IPS DF 6.9 (cell line): ENCODE measurements at regions not wholly inside any gene's neighbourhood (a gene's known extent, or its start where the extent isn't known, plus 50 kb on each side); places are given as distances from the start of the nearest gene placed in this dataset.

Experiments used
- DNase-seq: peaks from one replicate; pipeline ENCODE4 v3.0.0-alpha.2; 2013; ENCODE audit warnings: low read depth, low spot score
- H3K27ac ChIP-seq: one replicate; pipeline ENCODE4 v1.5.1; 2013; ENCODE audit warnings: low read length, control low read depth
- H3K27me3 ChIP-seq: 2 replicates; pipeline ENCODE4 v1.6.1; 2013; ENCODE audit warnings: mild to moderate bottlenecking, low read length; ENCODE audit not compliant: control insufficient read depth, insufficient read depth
- H3K36me3 ChIP-seq: 2 replicates; pipeline ENCODE4 v1.6.1; 2013; ENCODE audit warnings: low read length; ENCODE audit not compliant: control insufficient read depth, insufficient read depth
- H3K4me1 ChIP-seq: 2 replicates; pipeline ENCODE4 v1.6.1; 2013; ENCODE audit warnings: low read length; ENCODE audit not compliant: control insufficient read depth, insufficient read depth
- H3K4me3 ChIP-seq: 2 replicates; pipeline ENCODE4 v1.5.1; 2013; ENCODE audit warnings: mild to moderate bottlenecking, low read length
- H3K9me3 ChIP-seq: 2 replicates; pipeline ENCODE4 v1.6.1; 2013; ENCODE audit warnings: low read length, inconsistent platforms; ENCODE audit not compliant: control insufficient read depth, insufficient read depth
- WGBS: extraction: QIAGEN DNeasy Blood & Tissue Kit; methylation state at CpG from one replicate; pipeline ENCODE4 v1.1.7; 2013; ENCODE audit warnings: mixed read lengths, missing lambda C conversion rate; ENCODE audit not compliant: insufficient read length, insufficient coverage; 5-methylcytosine and 5-hydroxymethylcytosine counted together

GRCh38 chr11:92810423-92811064 lies 158.9 kb upstream of the MTNR1B start:
- Histone ChIP-seq H3K27me3 (no peaks in the 10 kb centered on the region), H3K27ac (no peak overlapping the region), H3K9me3 (no peaks in the 10 kb centered on the region), H3K4me1 (peaks cover 1% of the 10 kb centered on the region; the same call in 1 of the 2 replicates), H3K4me3 (no peak overlapping the region), H3K36me3 (no peaks in the 10 kb centered on the region; the same call in 1 of the 2 replicates)
- no CpG with 5 or more reads among the region's 6 CpGs for WGBS
- no peak for DNase-seq

- no peak for DNase-seq
- Histone ChIP-seq H3K9me3 (no peaks in the 10 kb centered on the region), H3K27me3 (no peaks in the 10 kb centered on the region), H3K4me1 (peaks cover 1% of the 10 kb centered on the region; the same call in 1 of the 2 replicates), H3K36me3 (no peaks in the 10 kb centered on the region; the same call in 1 of the 2 replicates), H3K27ac (no peak overlapping the region), H3K4me3 (no peak overlapping the region)
- no CpG with 5 or more reads among the region's 2 CpGs for WGBS
These were observed 158.1 kb upstream of the MTNR1B start for GRCh38 chr11:92811341-92811740.

GRCh38 chr11:92812841-92813240 lies 156.6 kb upstream of the MTNR1B start:
- Histone ChIP-seq H3K27me3 (no peaks in the 10 kb centered on the region), H3K9me3 (no peaks in the 10 kb centered on the region), H3K36me3 (no peaks in the 10 kb centered on the region; the same call in 1 of the 2 replicates), H3K4me1 (peaks cover 1% of the 10 kb centered on the region; the same call in 1 of the 2 replicates), H3K4me3 (no peak overlapping the region), H3K27ac (no peak overlapping the region)
- no peak for DNase-seq
- WGBS = no CpG with 5 or more reads among the region's 5 CpGs

GRCh38 chr11:92819830-92820229 lies 149.6 kb upstream of the MTNR1B start:
- Histone ChIP-seq H3K36me3 (no peaks in the 10 kb centered on the region; the same call in 1 of the 2 replicates), H3K4me3 (no peak overlapping the region), H3K27ac (no peak overlapping the region), H3K9me3 (no peaks in the 10 kb centered on the region), H3K4me1 (no peaks in the 10 kb centered on the region), H3K27me3 (no peaks in the 10 kb centered on the region)
- DNase-seq = no peak
- WGBS = no CpG with 5 or more reads among the region's 2 CpGs

- H3K27ac ChIP-seq = no peak overlapping the region
- no peaks in the 10 kb centered on the region for H3K9me3 ChIP-seq
- no peaks in the 10 kb centered on the region for H3K27me3 ChIP-seq
- H3K36me3 ChIP-seq = no peaks in the 10 kb centered on the region
- H3K4me1 ChIP-seq = no peaks in the 10 kb centered on the region
- no peak overlapping the region for H3K4me3 ChIP-seq
- no peak for DNase-seq
These were observed 148.6 kb upstream of the MTNR1B start for GRCh38 chr11:92820860-92821259.

- Histone ChIP-seq H3K4me3 (no peak overlapping the region), H3K4me1 (no peaks in the 10 kb centered on the region), H3K36me3 (no peaks in the 10 kb centered on the region), H3K9me3 (no peaks in the 10 kb centered on the region), H3K27me3 (no peaks in the 10 kb centered on the region), H3K27ac (no peak overlapping the region)
- 100% methylated on average over 2 of the region's 3 CpGs for WGBS
- no peak for DNase-seq
These were observed 147.0 kb upstream of the MTNR1B start for GRCh38 chr11:92822410-92822809.

GRCh38 chr11:92826136-92826535 lies 143.3 kb upstream of the MTNR1B start:
- H3K4me3 ChIP-seq = no peak overlapping the region
- WGBS = no CpG with 5 or more reads among the region's 1 CpG
- DNase-seq = no peak
- no peaks in the 10 kb centered on the region for H3K9me3 ChIP-seq
- no peaks in the 10 kb centered on the region for H3K36me3 ChIP-seq
- no peaks in the 10 kb centered on the region for H3K27me3 ChIP-seq
- H3K27ac ChIP-seq = no peak overlapping the region
- no peaks in the 10 kb centered on the region for H3K4me1 ChIP-seq

- H3K27ac ChIP-seq = no peak overlapping the region
- no peak overlapping the region for H3K4me3 ChIP-seq
- no peaks in the 10 kb centered on the region for H3K36me3 ChIP-seq
- no CpG with 5 or more reads among the region's 1 CpG for WGBS
- DNase-seq = no peak
- no peaks in the 10 kb centered on the region for H3K9me3 ChIP-seq
- no peaks in the 10 kb centered on the region for H3K4me1 ChIP-seq
- no peaks in the 10 kb centered on the region for H3K27me3 ChIP-seq
These were observed 142.8 kb upstream of the MTNR1B start for GRCh38 chr11:92826603-92827002.

GRCh38 chr11:92827132-92827531 lies 142.3 kb upstream of the MTNR1B start:
- DNase-seq = no peak

GRCh38 chr11:92828556-92828955 lies 140.9 kb upstream of the MTNR1B start:
- no peak overlapping the region for H3K27ac ChIP-seq

More at GRCh38 chr11:92827132-92827531, 142.3 kb upstream of the MTNR1B start:
- no CpG with 5 or more reads among the region's 2 CpGs for WGBS
- H3K36me3 ChIP-seq = no peaks in the 10 kb centered on the region
- no peaks in the 10 kb centered on the region for H3K4me1 ChIP-seq
- H3K27me3 ChIP-seq = no peaks in the 10 kb centered on the region
- no peak overlapping the region for H3K4me3 ChIP-seq
- no peak overlapping the region for H3K27ac ChIP-seq
- no peaks in the 10 kb centered on the region for H3K9me3 ChIP-seq

GRCh38 chr11:92829121-92829520 lies 140.3 kb upstream of the MTNR1B start:
- no CpG with 5 or more reads among the region's 3 CpGs for WGBS

More at GRCh38 chr11:92828556-92828955, 140.9 kb upstream of the MTNR1B start:
- H3K4me1 ChIP-seq = no peaks in the 10 kb centered on the region
- H3K36me3 ChIP-seq = no peaks in the 10 kb centered on the region
- H3K9me3 ChIP-seq = no peaks in the 10 kb centered on the region
- WGBS = no CpG with 5 or more reads among the region's 2 CpGs
- no peak overlapping the region for H3K4me3 ChIP-seq
- DNase-seq = no peak
- H3K27me3 ChIP-seq = no peaks in the 10 kb centered on the region

More at GRCh38 chr11:92829121-92829520, 140.3 kb upstream of the MTNR1B start:
- Histone ChIP-seq H3K4me3 (no peak overlapping the region), H3K9me3 (no peaks in the 10 kb centered on the region), H3K27ac (no peak overlapping the region), H3K27me3 (no peaks in the 10 kb centered on the region), H3K36me3 (no peaks in the 10 kb centered on the region), H3K4me1 (no peaks in the 10 kb centered on the region)
- no peak for DNase-seq
